CD4-positive, CD25-positive, alpha-beta regulatory T cell (primary cell): ENCODE measurements at regions not wholly inside any gene's neighbourhood (a gene's known extent, or its start where the extent isn't known, plus 50 kb on each side); places are given as distances from the start of the nearest gene placed in this dataset.
A peak's percentile ranks its signal among the peaks of the same experiment; 100 is the strongest.

Source experiments
- ATAC-seq, 2 donors: fragments of 150-1000 bp; cut with Tn5 transposase; one replicate each; pipeline ENCODE4 v1.10.0; 2021; ENCODE audit warnings: low read depth in 2 of 2, moderate number of reproducible peaks in 2 of 2, moderate library complexity in 1 of 2
- DNase-seq, 3 donors: peaks; one replicate each; pipeline versions ENCODE4 v3.0.0 to v3.0.0-alpha.2; 2012 to 2022; ENCODE audit warnings: mixed read lengths in 1 of 3
- H3K27ac ChIP-seq: one replicate; pipeline ENCODE4 v1.7.0; 2013; ENCODE audit warnings: mild to moderate bottlenecking, low read length; ENCODE audit not compliant: insufficient read depth, poor library complexity, severe bottlenecking
- H3K27me3 ChIP-seq: one replicate; pipeline ENCODE4 v1.7.0; 2013; ENCODE audit warnings: low read length; ENCODE audit not compliant: control insufficient read depth, insufficient read depth
- H3K36me3 ChIP-seq: one replicate; pipeline ENCODE4 v1.7.0; 2013; ENCODE audit warnings: mild to moderate bottlenecking, low read length, moderate library complexity; ENCODE audit not compliant: control insufficient read depth, insufficient read depth
- H3K4me1 ChIP-seq: 2 replicates; pipeline ENCODE4 v1.7.0; 2013; ENCODE audit warnings: mild to moderate bottlenecking, low read length; ENCODE audit not compliant: insufficient read depth, control insufficient read depth, poor library complexity, severe bottlenecking
- H3K4me3 ChIP-seq: one replicate; pipeline ENCODE4 v1.7.0; 2013; ENCODE audit warnings: low read depth, mild to moderate bottlenecking, low read length, moderate library complexity
- H3K9me3 ChIP-seq, 2 experiments: 1 replicate in 1 of 2; 2 replicates in 1 of 2; pipeline ENCODE4 v1.7.0; 2013; ENCODE audit warnings: low read length in 2 of 2, mild to moderate bottlenecking in 1 of 2, moderate library complexity in 1 of 2; ENCODE audit not compliant: control insufficient read depth in 2 of 2
- H3K27ac Mint-ChIP-seq, 3 donors: one replicate each; pipeline ENCODE4 v1.8.0; 2020 to 2022; ENCODE audit warnings: mild to moderate bottlenecking in 3 of 3, mixed read lengths in 3 of 3, moderate library complexity in 2 of 3
- H3K27me3 Mint-ChIP-seq: one replicate; pipeline ENCODE4 v1.8.0; 2022; ENCODE audit warnings: mild to moderate bottlenecking, mixed read lengths
- H3K36me3 Mint-ChIP-seq: one replicate; pipeline ENCODE4 v1.8.0; 2020; ENCODE audit warnings: mixed read lengths
- H3K4me1 Mint-ChIP-seq, 4 donors: one replicate each; pipeline ENCODE4 v1.8.0; 2020 to 2022; ENCODE audit warnings: mixed read lengths in 4 of 4, mild to moderate bottlenecking in 1 of 4
- H3K4me3 Mint-ChIP-seq, 4 donors: one replicate each; pipeline ENCODE4 v1.8.0; 2020 to 2022; ENCODE audit warnings: mild to moderate bottlenecking in 4 of 4, mixed read lengths in 4 of 4, moderate library complexity in 3 of 4
- H3K9me3 Mint-ChIP-seq, 7 donors: one replicate each; pipeline ENCODE4 v1.8.0; 2020 to 2022; ENCODE audit warnings: mixed read lengths in 7 of 7, mild to moderate bottlenecking in 3 of 7, moderate library complexity in 2 of 7

DNA sequence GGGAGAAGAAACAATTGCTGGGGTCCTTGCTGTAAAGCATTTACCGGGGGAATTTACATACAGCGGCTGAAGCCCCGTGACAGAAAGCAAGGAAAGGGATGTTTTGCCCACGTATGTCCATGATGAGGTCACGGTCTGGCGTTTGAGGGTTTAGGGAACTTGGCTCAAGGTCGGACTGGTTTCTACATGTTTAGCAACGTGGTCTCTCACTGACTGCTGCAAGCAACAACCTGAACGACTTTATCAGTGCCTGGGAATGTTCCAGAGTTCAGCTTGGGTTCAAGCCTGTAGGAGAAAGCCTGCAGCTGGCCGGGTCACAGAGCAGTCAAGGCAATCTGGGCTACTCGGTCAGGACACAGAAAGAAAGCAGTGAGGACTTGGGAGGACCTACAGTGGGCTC is 323.3 kb downstream of the AJAP1 start:
- Mint-ChIP-seq H3K4me1 (no peaks in the 10 kb centered on the region), H3K27me3 (no peaks in the 10 kb centered on the region), H3K9me3 (peaks cover 0 to 5% (median 0%) of the 10 kb centered on the region in 7 donors), H3K27ac (no peak overlapping the region), H3K4me3 (no peak overlapping the region), H3K36me3 (no peaks in the 10 kb centered on the region)
- Histone ChIP-seq H3K27me3 (no peaks in the 10 kb centered on the region), H3K27ac (no peak overlapping the region), H3K9me3 (no peaks in the 10 kb centered on the region), H3K4me1 (no peaks in the 10 kb centered on the region), H3K4me3 (no peak overlapping the region), H3K36me3 (no peaks in the 10 kb centered on the region)
- DNase-seq (no peak), ATAC-seq (no peak)

DNA sequence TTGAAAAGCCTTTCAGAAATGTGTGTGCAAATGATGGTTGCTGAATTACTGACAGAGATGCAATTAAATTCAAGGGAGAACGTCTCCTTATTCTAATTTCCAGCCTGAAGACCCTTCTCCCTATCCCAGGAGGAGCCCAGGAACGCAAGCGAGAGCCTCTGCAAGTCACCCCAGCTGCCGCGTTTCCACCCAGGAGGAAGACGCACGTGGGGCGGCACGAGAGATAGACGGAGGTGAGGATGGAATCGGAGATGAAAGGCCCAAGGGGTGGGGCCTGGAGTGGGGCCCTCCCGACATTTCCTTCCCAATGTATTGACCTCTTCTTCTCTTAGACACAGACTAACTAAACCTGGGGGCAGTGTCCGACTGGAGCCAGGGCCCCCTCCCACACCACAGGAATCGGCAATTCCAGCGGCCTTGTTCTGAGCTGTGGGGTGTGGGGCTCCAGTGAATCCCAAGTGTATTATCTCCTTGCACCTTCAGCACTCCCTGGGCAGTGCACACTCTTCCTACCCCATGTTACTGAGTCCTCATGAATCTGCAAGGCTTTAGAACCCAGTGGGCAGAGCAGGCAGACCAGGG is 322.5 kb downstream of the AJAP1 start:
- ATAC-seq (no peak), DNase-seq (no peak)
- H3K9me3 Mint-ChIP-seq, result peaks cover 0 to 5% (median 0%) of the 10 kb centered on the region in 7 donors
- no peaks in the 10 kb centered on the region for H3K36me3 Mint-ChIP-seq
- Histone ChIP-seq H3K4me3 (no peak overlapping the region), H3K9me3 (no peaks in the 10 kb centered on the region), H3K36me3 (no peaks in the 10 kb centered on the region), H3K27me3 (no peaks in the 10 kb centered on the region), H3K4me1 (no peaks in the 10 kb centered on the region), H3K27ac (no peak overlapping the region)
- H3K4me3 Mint-ChIP-seq, result no peak overlapping the region
- no peak overlapping the region for H3K27ac Mint-ChIP-seq
- no peaks in the 10 kb centered on the region for H3K4me1 Mint-ChIP-seq
- no peaks in the 10 kb centered on the region for H3K27me3 Mint-ChIP-seq

DNA sequence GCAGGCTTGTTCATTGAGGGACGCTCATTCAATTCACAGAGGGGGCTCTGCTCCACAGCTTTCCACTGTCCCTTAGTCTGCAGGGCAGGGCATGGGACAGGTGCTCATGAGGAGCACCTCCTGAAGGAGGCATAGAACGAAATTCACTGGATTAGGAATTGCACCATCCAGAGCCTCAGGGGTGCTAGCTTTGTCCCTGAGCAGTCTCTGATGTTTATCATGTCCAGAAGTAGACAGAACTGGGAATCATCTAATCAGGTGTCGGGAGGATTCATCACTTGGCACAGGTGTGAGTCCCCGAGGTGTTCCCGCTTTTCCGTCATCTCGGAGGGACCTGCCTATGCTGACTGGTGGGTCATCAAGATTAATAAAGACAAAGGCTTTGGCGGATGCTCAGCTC is 321.4 kb downstream of the AJAP1 start:
- ATAC-seq (no peak), DNase-seq (no peak)
- Histone ChIP-seq H3K36me3 (no peaks in the 10 kb centered on the region), H3K9me3 (no peaks in the 10 kb centered on the region), H3K27me3 (no peaks in the 10 kb centered on the region), H3K4me3 (no peak overlapping the region), H3K27ac (no peak overlapping the region), H3K4me1 (no peaks in the 10 kb centered on the region)
- H3K36me3 Mint-ChIP-seq, result no peaks in the 10 kb centered on the region
- H3K4me3 Mint-ChIP-seq, result no peak overlapping the region
- H3K27me3 Mint-ChIP-seq, result no peaks in the 10 kb centered on the region
- H3K27ac Mint-ChIP-seq, result no peak overlapping the region
- peaks cover 0 to 4% (median 0%) of the 10 kb centered on the region in 7 donors for H3K9me3 Mint-ChIP-seq
- H3K4me1 Mint-ChIP-seq, result no peaks in the 10 kb centered on the region

DNA sequence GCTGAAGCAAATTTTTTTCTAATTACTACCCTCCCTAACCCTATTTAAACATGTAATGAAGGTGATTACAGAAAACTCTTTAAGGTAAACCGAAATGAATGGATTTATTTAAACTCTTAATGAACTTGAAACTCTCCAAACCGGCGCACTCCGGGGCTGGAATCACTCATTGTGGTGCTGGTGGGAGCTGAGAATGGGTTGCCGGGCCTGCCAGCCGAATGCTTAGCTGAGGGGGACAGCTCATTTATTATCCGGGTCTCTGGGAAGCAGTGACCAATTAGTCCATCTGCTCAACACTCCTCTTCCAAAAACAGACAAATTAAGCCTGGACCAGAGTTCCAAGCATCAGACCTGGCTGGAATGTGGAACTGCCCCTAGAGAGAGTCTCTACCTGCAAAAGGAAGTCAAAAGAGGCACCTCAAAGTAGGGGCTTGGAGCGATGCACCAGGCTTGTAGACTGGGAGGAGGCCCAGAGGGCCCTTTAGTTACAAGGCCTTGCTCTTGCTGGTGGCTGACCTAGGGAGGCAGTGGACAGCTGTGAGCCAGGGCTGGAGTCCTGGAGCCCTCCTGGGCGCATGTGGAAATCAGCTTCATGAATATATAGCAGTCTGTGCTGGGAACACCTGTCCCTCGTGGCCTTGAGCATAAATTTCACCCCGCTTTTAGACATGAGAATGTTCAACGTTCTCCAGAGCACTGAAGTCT is 320.7 kb downstream of the AJAP1 start:
- H3K27me3 ChIP-seq, result no peaks in the 10 kb centered on the region
- Mint-ChIP-seq H3K27ac (no peak overlapping the region), H3K4me1 (no peaks in the 10 kb centered on the region), H3K4me3 (peak overlapping the region in 1 of 4 donors; percentile 55), H3K36me3 (no peaks in the 10 kb centered on the region), H3K9me3 (peaks cover 0 to 4% (median 0%) of the 10 kb centered on the region in 7 donors), H3K27me3 (no peaks in the 10 kb centered on the region)
- ATAC-seq (no peak), DNase-seq (no peak)
- no peaks in the 10 kb centered on the region for H3K36me3 ChIP-seq
- H3K9me3 ChIP-seq, result no peaks in the 10 kb centered on the region
- no peaks in the 10 kb centered on the region for H3K4me1 ChIP-seq
- H3K27ac ChIP-seq, result no peak overlapping the region
- no peak overlapping the region for H3K4me3 ChIP-seq

DNA sequence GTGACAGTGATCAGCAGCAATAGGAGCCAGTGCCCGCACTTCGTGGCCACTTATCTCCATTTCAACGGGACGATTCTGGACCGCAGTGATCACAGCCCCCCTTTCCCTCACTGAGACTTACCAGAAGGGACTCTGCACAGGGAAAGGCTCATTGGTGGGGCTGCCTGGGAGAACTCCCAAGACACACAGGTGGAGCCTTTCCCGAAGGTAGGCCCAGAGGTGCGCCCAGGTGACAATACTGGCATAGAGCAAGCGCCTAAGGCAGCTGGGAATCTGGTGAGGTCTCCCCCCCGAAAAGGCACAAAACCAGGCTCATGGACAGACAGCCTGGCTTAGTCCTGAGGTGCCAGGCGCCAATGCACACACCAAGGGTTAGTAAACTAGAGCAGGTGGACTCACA is 318.9 kb downstream of the AJAP1 start:
- Histone ChIP-seq H3K4me3 (no peak overlapping the region), H3K27ac (no peak overlapping the region), H3K36me3 (no peaks in the 10 kb centered on the region), H3K27me3 (no peaks in the 10 kb centered on the region), H3K4me1 (no peaks in the 10 kb centered on the region), H3K9me3 (no peaks in the 10 kb centered on the region)
- no peak overlapping the region for H3K4me3 Mint-ChIP-seq
- no peak overlapping the region for H3K27ac Mint-ChIP-seq
- peaks cover 0 to 3% (median 0%) of the 10 kb centered on the region in 7 donors for H3K9me3 Mint-ChIP-seq
- no peak for ATAC-seq
- no peaks in the 10 kb centered on the region for H3K4me1 Mint-ChIP-seq
- H3K36me3 Mint-ChIP-seq, result no peaks in the 10 kb centered on the region
- no peaks in the 10 kb centered on the region for H3K27me3 Mint-ChIP-seq
- DNase-seq, result no peak

DNA sequence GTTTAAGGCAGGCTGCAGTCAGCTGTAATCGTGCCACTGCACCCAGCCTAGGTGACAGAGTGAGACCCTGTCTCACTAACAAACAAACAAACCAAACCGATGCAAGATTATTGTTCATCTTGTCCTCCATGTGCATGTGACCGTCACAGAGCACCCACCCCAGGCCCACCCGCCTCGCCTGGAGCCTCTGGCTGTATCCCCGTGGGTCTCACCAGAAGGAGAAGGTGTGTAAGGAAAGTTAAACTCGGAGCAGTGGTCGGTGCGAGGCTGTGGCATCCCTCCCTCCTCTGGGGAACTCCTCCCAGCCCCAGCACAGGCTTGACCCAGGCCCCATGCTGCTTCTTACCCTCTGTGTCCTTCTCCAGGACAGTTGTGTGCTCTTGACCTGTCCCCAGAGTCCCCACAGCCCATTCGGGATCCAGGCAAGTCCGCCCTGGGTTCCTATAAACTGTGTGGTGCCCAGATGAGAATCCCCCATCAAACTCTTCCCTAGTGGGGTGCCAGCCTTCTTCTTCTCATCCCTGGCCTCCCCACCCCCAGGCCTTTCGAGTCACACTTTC is 318.4 kb downstream of the AJAP1 start:
- H3K36me3 Mint-ChIP-seq, result no peaks in the 10 kb centered on the region
- H3K9me3 Mint-ChIP-seq, result peaks cover 0 to 3% (median 0%) of the 10 kb centered on the region in 7 donors
- no peak overlapping the region for H3K27ac ChIP-seq
- no peak overlapping the region for H3K27ac Mint-ChIP-seq
- H3K4me3 Mint-ChIP-seq, result no peak overlapping the region
- H3K27me3 ChIP-seq, result no peaks in the 10 kb centered on the region
- H3K36me3 ChIP-seq, result no peaks in the 10 kb centered on the region
- H3K4me1 ChIP-seq, result no peaks in the 10 kb centered on the region
- no peaks in the 10 kb centered on the region for H3K9me3 ChIP-seq
- no peak overlapping the region for H3K4me3 ChIP-seq
- DNase-seq (no peak), ATAC-seq (no peak)
- no peaks in the 10 kb centered on the region for H3K27me3 Mint-ChIP-seq
- no peaks in the 10 kb centered on the region for H3K4me1 Mint-ChIP-seq

DNA sequence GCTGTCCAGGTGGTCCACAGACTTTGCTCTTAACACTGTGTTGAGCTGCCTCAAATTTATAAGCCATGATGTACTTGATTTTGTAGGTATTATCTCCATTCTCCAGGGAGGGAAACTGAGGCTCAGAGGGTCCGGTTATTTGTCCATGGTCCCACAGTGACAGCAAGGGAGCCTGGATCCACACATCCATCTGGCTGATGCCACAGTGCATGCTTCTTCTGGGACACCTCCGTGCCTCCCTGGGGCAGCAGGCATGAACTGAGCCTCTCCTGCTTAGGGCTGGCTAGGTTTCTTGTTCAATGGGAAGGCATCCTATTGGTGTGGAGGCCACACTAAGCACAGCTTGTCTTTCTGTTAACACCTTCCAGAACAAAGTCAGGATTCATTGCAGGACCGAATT is 317.3 kb downstream of the AJAP1 start:
- Mint-ChIP-seq H3K27ac (no peak overlapping the region), H3K4me1 (no peaks in the 10 kb centered on the region), H3K36me3 (no peaks in the 10 kb centered on the region), H3K9me3 (peaks cover 0 to 4% (median 0%) of the 10 kb centered on the region in 7 donors), H3K27me3 (no peaks in the 10 kb centered on the region), H3K4me3 (no peak overlapping the region)
- H3K27me3 ChIP-seq, result no peaks in the 10 kb centered on the region
- no peak overlapping the region for H3K27ac ChIP-seq
- no peak overlapping the region for H3K4me3 ChIP-seq
- no peak for ATAC-seq
- H3K4me1 ChIP-seq, result no peaks in the 10 kb centered on the region
- H3K36me3 ChIP-seq, result no peaks in the 10 kb centered on the region
- DNase-seq, result no peak
- H3K9me3 ChIP-seq, result no peaks in the 10 kb centered on the region

DNA sequence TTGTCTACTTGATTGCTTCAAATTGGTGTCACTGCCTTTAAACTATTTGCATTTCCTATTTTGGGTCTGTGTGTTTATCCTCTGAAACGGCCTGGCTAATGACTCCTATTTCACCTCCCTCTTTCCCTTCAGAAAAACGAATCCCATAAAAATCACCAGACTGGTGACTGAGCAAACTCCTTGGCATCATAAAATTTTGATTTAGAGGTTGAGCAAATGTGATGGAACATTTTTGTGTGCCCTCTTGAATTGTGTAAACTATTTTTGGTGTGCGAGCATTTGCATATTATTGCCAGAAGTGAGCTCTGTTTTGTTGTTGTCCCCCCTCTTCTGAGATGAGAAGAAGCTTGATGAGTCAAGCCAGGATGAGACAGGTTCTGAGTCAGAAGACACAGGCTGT is 316.1 kb downstream of the AJAP1 start:
- Mint-ChIP-seq H3K4me1 (no peaks in the 10 kb centered on the region), H3K27me3 (no peaks in the 10 kb centered on the region), H3K27ac (no peak overlapping the region), H3K9me3 (peaks cover 0 to 4% (median 0%) of the 10 kb centered on the region in 7 donors), H3K36me3 (no peaks in the 10 kb centered on the region), H3K4me3 (no peak overlapping the region)
- no peak overlapping the region for H3K27ac ChIP-seq
- H3K4me3 ChIP-seq, result no peak overlapping the region
- DNase-seq, result no peak
- H3K4me1 ChIP-seq, result no peaks in the 10 kb centered on the region
- H3K9me3 ChIP-seq, result no peaks in the 10 kb centered on the region
- no peaks in the 10 kb centered on the region for H3K27me3 ChIP-seq
- ATAC-seq, result no peak
- no peaks in the 10 kb centered on the region for H3K36me3 ChIP-seq
